H1 (cell line): ENCODE measurements at regions not wholly inside any gene's neighbourhood (a gene's known extent, or its start where the extent isn't known, plus 50 kb on each side); places are given as distances from the start of the nearest gene placed in this dataset.

ENCODE experiments used
- CTCF ChIA-PET: fragments of 300-600 bp; sonication (Branson Sonifier 250); formaldehyde crosslinking; loops from one replicate; lab custom pipeline; 2021; ENCODE audit not compliant: partially characterized antibody; lab: Charles Lee
- POLR2A ChIA-PET: fragments of 300-600 bp; sonication (Branson Sonifier 250); formaldehyde crosslinking; loops from one replicate; lab custom pipeline; 2021; ENCODE audit warnings: inconsistent platforms; ENCODE audit not compliant: partially characterized antibody; lab: Charles Lee
- DNase-seq, 2 experiments: peaks; one replicate each; pipeline versions ENCODE4 v3.0.0 to v3.0.0-alpha.2; 2010 to 2022; ENCODE audit warnings: low spot score in 2 of 2, low read depth in 1 of 2, mixed read lengths in 1 of 2
- FAIRE-seq: peaks from 2 replicates; lab custom pipeline; 2011; peaks lifted over from hg19 to GRCh38; lab: Jason Lieb, UNC
- H2AFZ ChIP-seq: 2 replicates; pipeline ENCODE4 v1.8.1; 2012; ENCODE audit warnings: low read length, inconsistent platforms
- H2AK5ac ChIP-seq: 2 replicates; pipeline ENCODE4 v1.6.1; 2013; ENCODE audit warnings: low read depth, low read length
- H2BK120ac ChIP-seq: replicated peaks from 2 replicates; pipeline ENCODE3; 2013; ENCODE audit warnings: low read depth, low read length, inconsistent platforms
- H2BK12ac ChIP-seq: 2 replicates; pipeline ENCODE4 v1.6.1; 2013; ENCODE audit warnings: low read depth, low read length
- H2BK15ac ChIP-seq: 2 replicates; pipeline ENCODE4 v1.6.1; 2013; ENCODE audit warnings: low read length
- H2BK20ac ChIP-seq: 2 replicates; pipeline ENCODE4 v1.6.1; 2013; ENCODE audit warnings: low read length
- H2BK5ac ChIP-seq: 2 replicates; pipeline ENCODE4 v1.6.1; 2013; ENCODE audit warnings: low read depth, low read length
- H3K14ac ChIP-seq: 2 replicates; pipeline ENCODE4 v1.6.1; 2013; ENCODE audit warnings: inconsistent platforms; ENCODE audit not compliant: insufficient read length
- H3K18ac ChIP-seq: 2 replicates; pipeline ENCODE4 v1.6.1; 2013; ENCODE audit warnings: low read length; ENCODE audit errors: extremely low read depth
- H3K23ac ChIP-seq: 2 replicates; pipeline ENCODE4 v1.6.1; 2013; ENCODE audit warnings: inconsistent platforms; ENCODE audit not compliant: insufficient read length
- H3K23me2 ChIP-seq: 2 replicates; pipeline ENCODE4 v1.6.1; 2013; ENCODE audit warnings: low read depth, low read length
- H3K27ac ChIP-seq: 2 replicates; pipeline ENCODE4 v1.6.1; 2011; ENCODE audit warnings: low read depth, low read length, inconsistent platforms
- H3K27me3 ChIP-seq, 4 experiments: replicated peaks in 1 of 4; 1 replicate in 1 of 4; 2 replicates in 3 of 4; pipeline versions ENCODE4 v1.6.1 to v1.8.1; 2011 to 2013; ENCODE audit warnings: low read length in 3 of 4, mild to moderate bottlenecking in 3 of 4, inconsistent platforms in 2 of 4, mixed read lengths in 2 of 4, moderate library complexity in 1 of 4; ENCODE audit not compliant: control insufficient read depth in 3 of 4, insufficient read depth in 3 of 4; ENCODE audit errors: extremely low read depth in 1 of 4
- H3K36me3 ChIP-seq, 4 experiments: 2 replicates each; pipeline versions ENCODE4 v1.6.1 to v1.8.1; 2011 to 2013; ENCODE audit warnings: mild to moderate bottlenecking in 4 of 4, low read length in 3 of 4, moderate library complexity in 2 of 4, control low read depth in 1 of 4, inconsistent platforms in 1 of 4; ENCODE audit not compliant: insufficient read depth in 4 of 4, control insufficient read depth in 2 of 4
- H3K4ac ChIP-seq: replicated peaks from 2 replicates; pipeline ENCODE3; 2013; ENCODE audit warnings: low read length, low read depth, mixed read lengths, inconsistent platforms; ENCODE audit not compliant: insufficient read length
- H3K4me1 ChIP-seq, 4 experiments: replicated peaks in 1 of 4; 1 replicate in 1 of 4; 2 replicates in 3 of 4; pipeline versions ENCODE4 v1.6.1 to v1.8.1; 2011 to 2013; ENCODE audit warnings: low read length in 3 of 4, inconsistent platforms in 2 of 4, mixed read lengths in 1 of 4; ENCODE audit not compliant: insufficient read depth in 4 of 4, control insufficient read depth in 3 of 4
- H3K4me2 ChIP-seq, 2 experiments: 2 replicates each; pipeline versions ENCODE4 v1.6.1 to v1.8.1; 2011 to 2013; ENCODE audit warnings: low read depth in 2 of 2, low read length in 2 of 2, control low read depth in 1 of 2, inconsistent platforms in 1 of 2, mild to moderate bottlenecking in 1 of 2; ENCODE audit not compliant: insufficient read depth in 1 of 2
- H3K4me3 ChIP-seq, 4 experiments: fragments of 200-600, 300-600 bp in 1 of 4; sonication (generic), shearing (Covaris generic), sonication (Bioruptor Twin) in 1 of 4; 2 replicates each; pipeline versions ENCODE4 v1.5.1 to v1.8.1; 2011 to 2016; ENCODE audit warnings: low read length in 4 of 4, low read depth in 3 of 4, control low read depth in 2 of 4, inconsistent platforms in 2 of 4, mild to moderate bottlenecking in 2 of 4, mixed read lengths in 1 of 4, moderate library complexity in 1 of 4; ENCODE audit not compliant: insufficient read depth in 2 of 4; ENCODE audit errors: extremely low read depth in 1 of 4
- H3K56ac ChIP-seq: replicated peaks from 2 replicates; pipeline ENCODE3; 2013; ENCODE audit warnings: low read depth, mild to moderate bottlenecking, mixed read lengths, low read length, inconsistent platforms; ENCODE audit not compliant: insufficient read length
- H3K79me1 ChIP-seq: 2 replicates; pipeline ENCODE4 v1.6.1; 2013; ENCODE audit warnings: low read depth, low read length, control low read depth
- H3K79me2 ChIP-seq, 2 experiments: 2 replicates each; pipeline versions ENCODE4 v1.6.1 to v1.8.1; 2012 to 2013; ENCODE audit warnings: low read length in 2 of 2, mild to moderate bottlenecking in 2 of 2, inconsistent platforms in 1 of 2; ENCODE audit not compliant: insufficient read depth in 2 of 2, control insufficient read depth in 1 of 2
- H3K9ac ChIP-seq, 4 experiments: replicated peaks in 1 of 4; 1 replicate in 1 of 4; 2 replicates in 3 of 4; pipeline versions ENCODE4 v1.6.1 to v1.8.1; 2011 to 2013; ENCODE audit warnings: low read depth in 3 of 4, low read length in 3 of 4, control low read depth in 2 of 4, mild to moderate bottlenecking in 2 of 4, moderate library complexity in 2 of 4, inconsistent platforms in 1 of 4; ENCODE audit errors: extremely low read depth in 1 of 4
- H3K9me3 ChIP-seq, 2 experiments: 2 replicates each; pipeline versions ENCODE4 v1.6.1 to v1.8.1; 2012 to 2013; ENCODE audit warnings: mild to moderate bottlenecking in 2 of 2, moderate library complexity in 2 of 2, control low read depth in 1 of 2, inconsistent platforms in 1 of 2, low read depth in 1 of 2, low read length in 1 of 2, mixed read lengths in 1 of 2; ENCODE audit not compliant: insufficient read depth in 2 of 2
- H4K20me1 ChIP-seq, 2 experiments: replicated peaks in 1 of 2; 2 replicates each; pipeline versions ENCODE3 to v1.8.1; 2011 to 2013; ENCODE audit warnings: inconsistent platforms in 2 of 2, low read length in 2 of 2, mild to moderate bottlenecking in 1 of 2; ENCODE audit not compliant: insufficient read depth in 2 of 2, control insufficient read depth in 1 of 2
- H4K5ac ChIP-seq: 2 replicates; pipeline ENCODE4 v1.6.1; 2013; ENCODE audit warnings: low read length, low read depth, mixed read lengths, inconsistent platforms; ENCODE audit not compliant: insufficient read length
- H4K8ac ChIP-seq: 2 replicates; pipeline ENCODE4 v1.8.0; 2013; ENCODE audit warnings: mild to moderate bottlenecking, moderate library complexity, low read length, inconsistent platforms; ENCODE audit not compliant: insufficient read depth; ENCODE audit errors: extremely low read depth
- H4K91ac ChIP-seq: replicated peaks from 2 replicates; pipeline ENCODE3; 2013; ENCODE audit warnings: low read length, mixed read lengths, inconsistent platforms; ENCODE audit not compliant: insufficient read length
- FOSL1 ChIP-seq: IDR thresholded peaks from 2 replicates; pipeline ENCODE4 v1.6.1; 2011; ENCODE audit warnings: mild to moderate bottlenecking, low read depth, low read length, moderate library complexity; ENCODE audit not compliant: insufficient read depth
- KDM1A ChIP-seq: fragments of 200-600, 300-600 bp; sonication (generic); IDR thresholded peaks from 2 replicates; pipeline ENCODE4 v1.7.1; 2016; ENCODE audit warnings: mild to moderate bottlenecking, low read length, borderline replicate concordance
- WGBS, 2 experiments: shearing (Covaris generic) in 1 of 2; methylation state at CpG; one replicate each; pipeline versions ENCODE4 v1.1.6 to v1.1.7; 2013 to 2015; ENCODE audit warnings: low lambda C conversion rate in 2 of 2, mixed read lengths in 2 of 2, inconsistent platforms in 1 of 2, low coverage in 1 of 2, missing lambda C conversion rate in 1 of 2; ENCODE audit not compliant: insufficient replicate concordance in 2 of 2, insufficient coverage in 1 of 2, insufficient read length in 1 of 2; ENCODE audit errors: extremely low coverage in 1 of 2, missing lambda C conversion rate in 1 of 2; 5-methylcytosine and 5-hydroxymethylcytosine counted together

DNA sequence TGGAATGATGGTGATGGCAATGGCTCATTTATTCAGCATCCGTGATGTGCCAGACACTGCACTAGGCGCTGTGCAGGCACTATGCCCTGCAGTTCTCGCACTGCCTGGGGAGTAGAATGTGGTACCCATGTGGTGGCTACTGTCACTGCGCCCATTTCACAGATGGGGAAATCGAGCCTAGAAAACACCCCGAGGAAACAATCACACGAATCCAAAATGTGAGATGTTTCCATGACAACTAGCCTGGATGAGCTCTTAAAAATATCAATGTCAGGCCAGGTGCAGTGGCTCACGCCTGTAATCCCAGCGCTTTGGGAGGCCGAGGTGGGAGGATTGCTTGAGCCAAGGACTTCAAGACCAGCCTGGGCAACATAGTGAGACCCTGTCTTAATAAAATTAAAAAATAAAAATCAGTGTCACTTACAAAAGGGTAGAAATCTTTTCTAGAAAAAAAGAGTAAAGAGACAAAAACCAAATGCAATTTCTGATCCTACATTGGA lies 57.9 kb upstream of the TNRC6A start:
- H2BK15ac ChIP-seq: peak overlapping the region; percentile 74; the same call in 1 of the 2 replicates
- 0 out of 7 replicates have a peak, but pooled peaks cover 0 to 2% (median 0%) of the 10 kb centered on the region in 4 experiments for H3K27me3 ChIP-seq
- H4K5ac ChIP-seq: no peak overlapping the region
- no peaks in the 10 kb centered on the region; the same call in 1 of the 2 replicates for H3K23me2 ChIP-seq
- 93% methylated on average over 10 of the region's 10 CpGs; no CpG with 5 or more reads in 1 of the 2 experiments for WGBS, 2 experiments
- peak overlapping the region; percentile 21 for H3K4ac ChIP-seq
- H2BK120ac ChIP-seq: no peak overlapping the region
- peak; percentile 91 for TF ChIP-seq KDM1A
- no peak for TF ChIP-seq FOSL1
- TF ChIP-seq, all 59 proteins: peak for 1
- Histone ChIP-seq H2BK12ac (no peak overlapping the region), H2AFZ (no peak overlapping the region), H2AK5ac (no peak overlapping the region; the same call in 1 of the 2 replicates), H4K20me1 (peaks cover 0 to 1% of the 10 kb centered on the region in 2 experiments), H2BK5ac (no peak overlapping the region), H3K36me3 (no peaks in the 10 kb centered on the region), H2BK20ac (no peak overlapping the region), H3K4me3 (no peak overlapping the region), H3K14ac (no peak overlapping the region), H3K9ac (no peak overlapping the region; a peak in 1 of 7 replicates), H3K18ac (no peak overlapping the region; the same call in 1 of the 2 replicates), H3K79me2 (no peaks in the 10 kb centered on the region), H4K8ac (peak overlapping the region; percentile 86), H3K9me3 (no peaks in the 10 kb centered on the region), H3K56ac (no peak overlapping the region), H3K27ac (no peak overlapping the region), H4K91ac (no peak overlapping the region), H3K4me2 (peak overlapping the region; percentile 42 to 47; a peak in 3 of 4 replicates), H3K79me1 (no peaks in the 10 kb centered on the region), H3K4me1 (peaks cover 0 to 7% (median 4%) of the 10 kb centered on the region in 4 experiments; a peak in 4 of 7 replicates), H3K23ac (no peak overlapping the region)
- no peak for DNase-seq
- ChIA-PET CTCF (no interaction called here), POLR2A (no interaction called here)
- no peak for FAIRE-seq
